DMS 273 (cell line): ENCODE measurements at regions not wholly inside any gene's neighbourhood (a gene's known extent, or its start where the extent isn't known, plus 50 kb on each side); places are given as distances from the start of the nearest gene placed in this dataset.

ENCODE experiments used
- DNase-seq: peaks from one replicate; lab custom pipeline; 2025; ENCODE audit not compliant: unreplicated experiment; lab: John Stamatoyannopoulos, UW

GRCh38 chr12:58513852-58514251 lies 406.5 kb downstream of the LRIG3 start:
- no peak for DNase-seq

GRCh38 chr12:58519839-58520238 lies 400.5 kb downstream of the LRIG3 start:
- DNase-seq, result no peak

GRCh38 chr12:58521152-58521551 lies 399.2 kb downstream of the LRIG3 start:
- DNase-seq, result no peak

- DNase-seq, result no peak
Measured at GRCh38 chr12:58521796-58522195, 398.5 kb downstream of the LRIG3 start.

- no peak for DNase-seq
Measured at GRCh38 chr12:58523360-58523759, 396.9 kb downstream of the LRIG3 start.

- no peak for DNase-seq
Measured at GRCh38 chr12:58528271-58528670, 392.0 kb downstream of the LRIG3 start.

- DNase-seq, result no peak
Measured at GRCh38 chr12:58529114-58529665, 391.1 kb downstream of the LRIG3 start.

GRCh38 chr12:58529897-58530741 lies 390.2 kb downstream of the LRIG3 start:
- DNase-seq, result no peak

- no peak for DNase-seq
Measured at GRCh38 chr12:58530742-58531062, 389.6 kb downstream of the LRIG3 start.

- no peak for DNase-seq
Measured at GRCh38 chr12:58532855-58533608, 387.3 kb downstream of the LRIG3 start.

GRCh38 chr12:58533652-58534051 lies 386.7 kb downstream of the LRIG3 start:
- DNase-seq, result no peak

GRCh38 chr12:58537278-58537677 lies 383.0 kb downstream of the LRIG3 start:
- peak; percentile 1 for DNase-seq

- DNase-seq, result no peak
Measured at GRCh38 chr12:58539295-58539694, 381.0 kb downstream of the LRIG3 start.

- peak; percentile 87 for DNase-seq
Measured at GRCh38 chr12:58540480-58541299, 379.6 kb downstream of the LRIG3 start.

GRCh38 chr12:58541300-58541690 lies 379.0 kb downstream of the LRIG3 start:
- DNase-seq, result no peak

GRCh38 chr12:58544281-58544680 lies 376.0 kb downstream of the LRIG3 start:
- no peak for DNase-seq

- DNase-seq, result no peak
Measured at GRCh38 chr12:58547217-58547616, 373.1 kb downstream of the LRIG3 start.

- no peak for DNase-seq
Measured at GRCh38 chr12:58548801-58549200, 371.5 kb downstream of the LRIG3 start.

- no peak for DNase-seq
Measured at GRCh38 chr12:58554522-58555157, 365.7 kb downstream of the LRIG3 start.

GRCh38 chr12:58557171-58557570 lies 363.1 kb downstream of the LRIG3 start:
- no peak for DNase-seq

- DNase-seq, result no peak
Measured at GRCh38 chr12:58557661-58558060, 362.6 kb downstream of the LRIG3 start.
